Liver (tissue), 3 donors: ENCODE measurements at regions not wholly inside any gene's neighbourhood (a gene's known extent, or its start where the extent isn't known, plus 50 kb on each side); places are given as distances from the start of the nearest gene placed in this dataset.
"Not testable (repeated sequence)": the region's sequence is repeated elsewhere in the genome, so short reads cannot be mapped to it uniquely, and the experiment has no call there.

ENCODE experiments used
- CTCF ChIP-seq: fragments of 150-350 bp; IDR thresholded peaks from 2 replicates; pipeline ENCODE4 v1.5.1; 2017; ENCODE audit warnings: improper control_type of control experiment, low read depth, low read length; ENCODE audit not compliant: missing input control
- EGR1 ChIP-seq, 2 donors: IDR thresholded peaks; 2 replicates each; pipeline ENCODE4 v1.6.1; 2016 to 2018; ENCODE audit warnings: antibody characterized with exemption in 2 of 2, low read depth in 2 of 2
- TAF1 ChIP-seq: conservative IDR thresholded peaks from 2 replicates; pipeline ENCODE4 v1.6.1; 2016; ENCODE audit warnings: antibody characterized with exemption, mild to moderate bottlenecking
- TF ChIP-seq, protein P1 (sequence below): IDR thresholded peaks from 2 replicates; pipeline ENCODE4 v1.6.1; 2016; ENCODE audit warnings: antibody characterized with exemption, mild to moderate bottlenecking
- donor health status: healthy.
- donor health status: healthy.

- TF ChIP-seq CTCF; EGR1 (IDR thresholded peaks at IDR 0.05; ENCODE audit: low read depth in 2 of 2); TAF1: not testable (repeated sequence)
- TF ChIP-seq, protein P1, sequence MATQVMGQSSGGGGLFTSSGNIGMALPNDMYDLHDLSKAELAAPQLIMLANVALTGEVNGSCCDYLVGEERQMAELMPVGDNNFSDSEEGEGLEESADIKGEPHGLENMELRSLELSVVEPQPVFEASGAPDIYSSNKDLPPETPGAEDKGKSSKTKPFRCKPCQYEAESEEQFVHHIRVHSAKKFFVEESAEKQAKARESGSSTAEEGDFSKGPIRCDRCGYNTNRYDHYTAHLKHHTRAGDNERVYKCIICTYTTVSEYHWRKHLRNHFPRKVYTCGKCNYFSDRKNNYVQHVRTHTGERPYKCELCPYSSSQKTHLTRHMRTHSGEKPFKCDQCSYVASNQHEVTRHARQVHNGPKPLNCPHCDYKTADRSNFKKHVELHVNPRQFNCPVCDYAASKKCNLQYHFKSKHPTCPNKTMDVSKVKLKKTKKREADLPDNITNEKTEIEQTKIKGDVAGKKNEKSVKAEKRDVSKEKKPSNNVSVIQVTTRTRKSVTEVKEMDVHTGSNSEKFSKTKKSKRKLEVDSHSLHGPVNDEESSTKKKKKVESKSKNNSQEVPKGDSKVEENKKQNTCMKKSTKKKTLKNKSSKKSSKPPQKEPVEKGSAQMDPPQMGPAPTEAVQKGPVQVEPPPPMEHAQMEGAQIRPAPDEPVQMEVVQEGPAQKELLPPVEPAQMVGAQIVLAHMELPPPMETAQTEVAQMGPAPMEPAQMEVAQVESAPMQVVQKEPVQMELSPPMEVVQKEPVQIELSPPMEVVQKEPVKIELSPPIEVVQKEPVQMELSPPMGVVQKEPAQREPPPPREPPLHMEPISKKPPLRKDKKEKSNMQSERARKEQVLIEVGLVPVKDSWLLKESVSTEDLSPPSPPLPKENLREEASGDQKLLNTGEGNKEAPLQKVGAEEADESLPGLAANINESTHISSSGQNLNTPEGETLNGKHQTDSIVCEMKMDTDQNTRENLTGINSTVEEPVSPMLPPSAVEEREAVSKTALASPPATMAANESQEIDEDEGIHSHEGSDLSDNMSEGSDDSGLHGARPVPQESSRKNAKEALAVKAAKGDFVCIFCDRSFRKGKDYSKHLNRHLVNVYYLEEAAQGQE, result not testable (repeated sequence)
These were observed 122.0 kb downstream of the AHR start for GRCh38 chr7:17420308-17421015.
